ENCODE measurements at regions not wholly inside any gene's neighbourhood (a gene's known extent, or its start where the extent isn't known, plus 50 kb on each side); places are given as distances from the start of the nearest gene placed in this dataset.

DNA sequence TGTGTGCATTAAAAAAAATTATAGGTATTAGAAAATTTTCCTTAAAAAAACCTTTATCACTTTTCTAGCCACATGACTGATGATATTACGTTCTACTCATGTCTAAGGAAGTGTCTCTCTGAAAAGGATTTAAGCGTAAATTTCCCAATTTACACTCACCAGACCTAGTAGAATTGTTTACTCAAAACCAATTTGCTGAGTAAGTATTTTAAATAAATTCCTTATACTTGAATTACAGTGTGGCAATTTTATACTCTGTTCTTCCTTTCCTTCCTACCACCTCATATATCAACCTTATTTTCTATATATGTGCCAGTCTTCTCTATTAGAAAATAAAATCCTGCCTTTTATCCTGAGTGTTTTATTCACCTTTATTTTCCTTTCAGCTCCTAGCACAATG, 1035.1 kb downstream of the TRHDE start:
- H4K20me1 ChIP-seq (ENCODE audit: insufficient read depth, poor library complexity, severe bottlenecking) = no peaks in the 10 kb centered on the region
- H3K4me2 ChIP-seq = no peak overlapping the region
- no peak overlapping the region for H2AFZ ChIP-seq
- H3K79me2 ChIP-seq = no peaks in the 10 kb centered on the region
- no peak overlapping the region for H3K4me3 ChIP-seq
- no peaks in the 10 kb centered on the region for H3K9me2 ChIP-seq (replicated peaks; ENCODE audit: insufficient read depth)
- TF ChIP-seq EZH2phosphoT487 (IDR thresholded peaks at IDR 0.05; ENCODE audit: low read depth, severe bottlenecking, unreplicated experiment) (no peak), EZH2 (IDR thresholded peaks at IDR 0.05; ENCODE audit: borderline replicate concordance) (no peak)
- TF ChIP-seq, protein P1, sequence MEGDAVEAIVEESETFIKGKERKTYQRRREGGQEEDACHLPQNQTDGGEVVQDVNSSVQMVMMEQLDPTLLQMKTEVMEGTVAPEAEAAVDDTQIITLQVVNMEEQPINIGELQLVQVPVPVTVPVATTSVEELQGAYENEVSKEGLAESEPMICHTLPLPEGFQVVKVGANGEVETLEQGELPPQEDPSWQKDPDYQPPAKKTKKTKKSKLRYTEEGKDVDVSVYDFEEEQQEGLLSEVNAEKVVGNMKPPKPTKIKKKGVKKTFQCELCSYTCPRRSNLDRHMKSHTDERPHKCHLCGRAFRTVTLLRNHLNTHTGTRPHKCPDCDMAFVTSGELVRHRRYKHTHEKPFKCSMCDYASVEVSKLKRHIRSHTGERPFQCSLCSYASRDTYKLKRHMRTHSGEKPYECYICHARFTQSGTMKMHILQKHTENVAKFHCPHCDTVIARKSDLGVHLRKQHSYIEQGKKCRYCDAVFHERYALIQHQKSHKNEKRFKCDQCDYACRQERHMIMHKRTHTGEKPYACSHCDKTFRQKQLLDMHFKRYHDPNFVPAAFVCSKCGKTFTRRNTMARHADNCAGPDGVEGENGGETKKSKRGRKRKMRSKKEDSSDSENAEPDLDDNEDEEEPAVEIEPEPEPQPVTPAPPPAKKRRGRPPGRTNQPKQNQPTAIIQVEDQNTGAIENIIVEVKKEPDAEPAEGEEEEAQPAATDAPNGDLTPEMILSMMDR (IDR thresholded peaks at IDR 0.05; ENCODE audit: poor library complexity) = no peak
- H3K27ac ChIP-seq = no peak overlapping the region
- 84% methylated on average over 2 of the region's 2 CpGs for WGBS (ENCODE audit: low lambda C conversion rate, missing lambda C conversion rate)
- no peaks in the 10 kb centered on the region for H3K4me1 ChIP-seq (ENCODE audit: insufficient read depth)
- H3K27me3 ChIP-seq = no peaks in the 10 kb centered on the region
- no peaks in the 10 kb centered on the region for H3K36me3 ChIP-seq (replicated peaks; ENCODE audit: insufficient read depth, low read depth)
- H3K9me3 ChIP-seq (ENCODE audit: low read depth) = no peaks in the 10 kb centered on the region
- no peak for DNase-seq (ENCODE audit: low spot score)

DNA sequence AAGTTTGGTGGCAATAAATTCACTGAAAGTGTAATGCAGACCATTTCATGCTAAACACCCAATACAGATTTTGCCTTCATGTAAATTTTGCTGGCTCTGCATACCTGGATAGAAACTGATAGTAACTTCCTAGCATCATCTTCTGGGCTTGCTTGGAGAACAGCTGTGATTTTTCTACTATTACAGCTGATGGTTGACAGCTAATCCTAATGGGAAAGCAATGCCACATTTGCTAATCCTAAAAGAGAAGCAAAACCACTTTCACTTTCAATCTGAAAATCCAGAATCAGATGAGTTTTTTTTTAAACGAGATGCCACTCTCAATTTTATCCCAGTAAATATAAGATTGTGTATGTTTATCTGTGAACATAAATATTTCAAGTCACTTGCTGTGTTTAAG, 1035.9 kb downstream of the TRHDE start:
- no peak overlapping the region for H3K27ac ChIP-seq
- H3K79me2 ChIP-seq = no peaks in the 10 kb centered on the region
- no peak overlapping the region for H3K4me3 ChIP-seq
- H3K9me2 ChIP-seq (replicated peaks; ENCODE audit: insufficient read depth) = no peaks in the 10 kb centered on the region
- H3K4me2 ChIP-seq = no peak overlapping the region
- no peaks in the 10 kb centered on the region for H3K9me3 ChIP-seq (ENCODE audit: low read depth)
- no peaks in the 10 kb centered on the region for H3K4me1 ChIP-seq (ENCODE audit: insufficient read depth)
- TF ChIP-seq EZH2phosphoT487 (IDR thresholded peaks at IDR 0.05; ENCODE audit: low read depth, severe bottlenecking, unreplicated experiment) (no peak), EZH2 (IDR thresholded peaks at IDR 0.05; ENCODE audit: borderline replicate concordance) (no peak)
- TF ChIP-seq, protein P1 (IDR thresholded peaks at IDR 0.05; ENCODE audit: poor library complexity) = no peak
- no peak for DNase-seq (ENCODE audit: low spot score)
- no peaks in the 10 kb centered on the region for H4K20me1 ChIP-seq (ENCODE audit: insufficient read depth, poor library complexity, severe bottlenecking)
- no peak overlapping the region for H2AFZ ChIP-seq
- WGBS (ENCODE audit: low lambda C conversion rate, missing lambda C conversion rate) = 68% methylated on average over 1 of the region's 1 CpG
- no peaks in the 10 kb centered on the region for H3K36me3 ChIP-seq (replicated peaks; ENCODE audit: insufficient read depth, low read depth)
- no peaks in the 10 kb centered on the region for H3K27me3 ChIP-seq

DNA sequence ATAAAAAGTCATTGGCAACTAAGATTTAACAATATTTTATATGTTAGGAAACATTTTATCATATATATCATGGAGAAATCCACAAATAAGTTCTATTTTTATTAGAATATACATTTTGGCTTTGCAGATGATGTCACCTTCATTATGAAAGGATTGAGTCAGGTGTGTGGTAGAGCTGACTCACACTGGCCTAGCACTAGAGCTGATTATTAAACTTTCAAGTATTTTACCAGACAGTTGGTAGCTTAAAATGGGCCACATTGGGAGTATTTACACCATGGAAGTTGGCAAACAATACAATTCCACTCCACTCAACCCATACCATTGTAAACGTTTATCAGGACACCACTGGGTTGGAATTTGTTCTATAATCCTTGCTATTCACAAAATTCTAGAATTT, 1036.6 kb downstream of the TRHDE start:
- no peak overlapping the region for H3K27ac ChIP-seq
- DNase-seq (ENCODE audit: low spot score) = no peak
- H4K20me1 ChIP-seq (ENCODE audit: insufficient read depth, poor library complexity, severe bottlenecking) = no peaks in the 10 kb centered on the region

More for the DNA sequence above, 1036.6 kb downstream of the TRHDE start:
- WGBS (ENCODE audit: low lambda C conversion rate, missing lambda C conversion rate) = 68% methylated on average over 1 of the region's 1 CpG
- Histone ChIP-seq H3K4me3 (no peak overlapping the region), H3K79me2 (no peaks in the 10 kb centered on the region), H3K9me2 (replicated peaks; ENCODE audit: insufficient read depth) (no peaks in the 10 kb centered on the region), H2AFZ (no peak overlapping the region), H3K27me3 (no peaks in the 10 kb centered on the region), H3K4me1 (ENCODE audit: insufficient read depth) (no peaks in the 10 kb centered on the region), H3K9me3 (ENCODE audit: low read depth) (no peaks in the 10 kb centered on the region), H3K36me3 (replicated peaks; ENCODE audit: insufficient read depth, low read depth) (no peaks in the 10 kb centered on the region), H3K4me2 (no peak overlapping the region)
- TF ChIP-seq EZH2phosphoT487 (IDR thresholded peaks at IDR 0.05; ENCODE audit: low read depth, severe bottlenecking, unreplicated experiment) (no peak), EZH2 (IDR thresholded peaks at IDR 0.05; ENCODE audit: borderline replicate concordance) (no peak)
- TF ChIP-seq, protein P1 (IDR thresholded peaks at IDR 0.05; ENCODE audit: poor library complexity) = no peak

All from hepatocyte (in vitro differentiated cells).